Dendritic cell treated with granulocyte-macrophage colony-stimulating factor and Interleukin-4, amounts not matched to agents 40 ng/mL and 50 ng/mL, for 4 days (primary cell): ENCODE measurements at regions not wholly inside any gene's neighbourhood (a gene's known extent, or its start where the extent isn't known, plus 50 kb on each side); places are given as distances from the start of the nearest gene placed in this dataset.

Source experiments
- H3K27ac Mint-ChIP-seq: one replicate; pipeline ENCODE4 v1.8.0; 2022; ENCODE audit warnings: mild to moderate bottlenecking, mixed read lengths
- H3K27me3 Mint-ChIP-seq: one replicate; pipeline ENCODE4 v1.8.0; 2022; ENCODE audit warnings: mild to moderate bottlenecking, mixed read lengths
- H3K36me3 Mint-ChIP-seq: one replicate; pipeline ENCODE4 v1.8.0; 2022; ENCODE audit warnings: low read depth, mixed read lengths
- H3K4me1 Mint-ChIP-seq: one replicate; pipeline ENCODE4 v1.8.0; 2022; ENCODE audit warnings: low read depth, mixed read lengths
- H3K4me3 Mint-ChIP-seq: one replicate; pipeline ENCODE4 v1.8.0; 2022; ENCODE audit warnings: mild to moderate bottlenecking, moderate library complexity, mixed read lengths
- H3K9me3 Mint-ChIP-seq: one replicate; pipeline ENCODE4 v1.8.0; 2022; ENCODE audit warnings: mixed read lengths
- intact Hi-C: fragments of 100-400 bp; cut with micrococcal nuclease; formaldehyde crosslinking; loops from one replicate; pipeline ENCODE4 v1.15.0; 2022

DNA sequence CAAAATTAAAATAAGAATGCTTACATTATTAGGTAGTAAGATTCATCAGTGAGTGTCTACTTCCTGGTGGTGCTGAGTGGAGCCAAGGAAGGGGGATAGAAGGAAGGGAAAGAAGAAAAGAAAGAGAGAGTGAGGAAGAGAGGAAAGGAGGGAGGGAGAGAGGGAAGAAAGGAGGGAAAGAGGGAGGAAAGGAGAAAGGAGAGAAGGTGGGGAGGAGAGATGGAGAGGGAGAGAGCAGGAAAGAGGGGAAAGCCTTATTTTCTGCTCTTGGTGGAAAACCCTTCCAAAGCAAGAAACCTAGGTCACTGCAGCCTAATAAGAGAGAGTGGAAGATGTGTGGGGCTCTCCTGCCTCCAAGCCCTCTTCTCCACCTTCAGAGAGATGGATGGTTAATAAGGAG, 90.2 kb upstream of the EEF1E1 start:
- Mint-ChIP-seq H3K27me3 (no peaks in the 10 kb centered on the region), H3K4me3 (no peak overlapping the region), H3K4me1 (no peaks in the 10 kb centered on the region), H3K9me3 (no peaks in the 10 kb centered on the region), H3K27ac (no peak overlapping the region), H3K36me3 (no peaks in the 10 kb centered on the region)
- intact Hi-C loops: no loop called here

DNA sequence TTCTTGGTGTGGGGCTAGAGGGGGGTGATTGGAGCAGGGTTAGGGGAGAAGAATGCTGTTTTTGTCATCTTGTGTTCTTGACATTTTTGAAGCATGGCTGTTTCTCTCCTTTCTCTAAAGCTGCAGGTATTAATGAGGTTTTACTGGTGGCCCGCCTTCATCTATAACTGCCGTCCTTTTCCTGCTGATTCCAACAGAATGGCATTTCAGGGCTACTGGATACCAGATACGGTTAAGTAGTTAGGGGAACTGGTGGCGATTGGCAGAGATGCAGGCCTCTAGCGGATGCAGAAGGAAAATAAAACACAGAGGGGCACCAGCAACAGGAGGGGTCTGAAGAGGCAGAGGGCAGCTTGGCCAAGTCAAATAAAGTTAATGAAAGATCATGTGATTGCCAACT, 89.7 kb upstream of the EEF1E1 start:
- Mint-ChIP-seq H3K9me3 (no peaks in the 10 kb centered on the region), H3K27ac (no peak overlapping the region), H3K36me3 (no peaks in the 10 kb centered on the region), H3K4me3 (no peak overlapping the region), H3K27me3 (no peaks in the 10 kb centered on the region), H3K4me1 (no peaks in the 10 kb centered on the region)
- intact Hi-C loops: no loop called here

DNA sequence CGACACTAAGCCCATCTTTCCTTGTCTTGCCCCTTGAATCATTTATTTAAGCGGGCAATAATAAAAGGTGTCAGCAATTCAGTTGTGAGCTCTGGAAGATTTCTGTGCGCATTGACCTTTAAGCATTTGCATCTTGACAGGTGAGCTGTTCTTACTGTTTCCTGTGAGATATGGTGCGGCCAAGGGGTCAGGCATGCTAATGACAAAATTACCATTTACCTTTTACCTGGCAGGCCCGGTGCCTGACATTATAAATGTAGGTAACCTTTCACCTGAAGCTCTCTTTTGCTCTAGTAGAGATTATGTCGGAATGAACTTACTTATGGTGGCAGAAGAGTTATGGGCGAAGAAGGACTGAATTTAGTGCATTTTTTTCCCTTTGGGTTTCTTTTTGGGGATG, 89.3 kb upstream of the EEF1E1 start:
- Mint-ChIP-seq H3K27ac (no peak overlapping the region), H3K9me3 (no peaks in the 10 kb centered on the region), H3K4me1 (no peaks in the 10 kb centered on the region), H3K27me3 (no peaks in the 10 kb centered on the region), H3K4me3 (no peak overlapping the region), H3K36me3 (no peaks in the 10 kb centered on the region)
- intact Hi-C loops: no loop called here

DNA sequence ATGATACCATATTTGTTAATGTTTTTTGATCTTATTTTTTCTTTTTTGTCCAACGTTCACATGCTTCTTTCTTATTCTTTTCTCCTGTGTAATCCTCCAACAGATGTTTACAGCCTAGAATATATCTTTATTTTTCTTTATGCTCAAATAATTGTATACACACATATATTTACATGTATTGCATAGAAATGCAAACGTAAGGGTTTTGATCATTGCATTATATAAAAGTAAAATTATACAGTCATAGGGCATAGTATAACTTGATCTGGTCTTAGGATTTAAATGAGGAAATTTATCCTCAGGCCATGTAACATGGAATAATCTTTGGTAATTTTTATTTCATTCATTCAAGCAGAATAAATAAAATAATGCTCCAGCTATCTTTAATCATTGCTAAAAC, 84.9 kb upstream of the EEF1E1 start:
- H3K36me3 Mint-ChIP-seq: no peaks in the 10 kb centered on the region
- intact Hi-C loops: no loop called here
- H3K27ac Mint-ChIP-seq: no peak overlapping the region
- H3K4me3 Mint-ChIP-seq: no peak overlapping the region
- peaks cover 2% of the 10 kb centered on the region for H3K4me1 Mint-ChIP-seq
- no peaks in the 10 kb centered on the region for H3K9me3 Mint-ChIP-seq
- H3K27me3 Mint-ChIP-seq: no peaks in the 10 kb centered on the region

- H3K9me3 Mint-ChIP-seq: no peaks in the 10 kb centered on the region
- no peak overlapping the region for H3K27ac Mint-ChIP-seq
- no peaks in the 10 kb centered on the region for H3K36me3 Mint-ChIP-seq
- H3K27me3 Mint-ChIP-seq: no peaks in the 10 kb centered on the region
- intact Hi-C loops: no loop called here
- peaks cover 14% of the 10 kb centered on the region for H3K4me1 Mint-ChIP-seq
- H3K4me3 Mint-ChIP-seq: no peak overlapping the region
These were observed 80.7 kb upstream of the EEF1E1 start for GRCh38 chr6:8182902-8183665.

DNA sequence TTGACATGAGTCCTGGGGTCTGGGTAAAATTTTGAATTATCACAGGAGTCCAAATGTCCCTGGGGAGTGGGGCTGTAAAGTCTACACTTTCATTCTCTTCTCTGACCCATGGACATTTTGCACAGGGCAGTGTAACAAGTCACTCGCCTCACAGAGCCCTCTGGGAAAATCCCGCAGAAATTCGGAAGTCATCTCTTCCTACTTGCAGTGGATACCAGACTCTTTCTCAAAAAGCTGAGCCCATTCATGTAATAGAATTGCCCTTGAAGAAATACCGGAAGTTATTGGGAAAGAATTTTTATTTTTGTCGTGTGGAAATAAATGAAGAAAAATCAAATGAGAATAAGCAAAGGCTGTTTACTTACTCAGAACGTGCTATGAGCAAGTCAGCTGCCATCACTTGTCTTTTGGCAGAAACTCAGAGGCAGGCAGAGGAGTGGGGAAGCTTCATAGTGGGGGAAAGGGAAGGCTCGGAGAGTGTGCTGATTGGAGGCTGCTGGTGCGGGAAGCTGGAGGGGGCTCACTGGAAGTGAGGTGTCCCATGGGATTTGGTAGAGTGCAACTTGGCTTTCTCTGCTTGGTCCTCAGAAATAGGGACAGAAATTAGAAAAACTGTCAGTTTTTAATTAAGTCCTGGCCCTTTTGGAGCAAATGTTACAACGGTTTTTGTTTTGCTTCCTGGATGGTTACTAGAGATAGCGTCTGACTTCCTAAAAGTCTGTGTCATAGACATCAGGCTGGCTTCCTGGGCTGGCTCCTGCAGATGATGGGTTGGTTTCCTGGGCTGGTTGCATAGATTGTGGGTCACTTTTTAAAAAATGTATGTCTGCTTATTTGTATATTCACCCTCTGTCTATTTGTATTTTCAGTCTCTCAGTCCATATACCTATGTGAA, 79.8 kb upstream of the EEF1E1 start:
- intact Hi-C loops: no loop called here
- Mint-ChIP-seq H3K27ac (no peak overlapping the region), H3K36me3 (no peaks in the 10 kb centered on the region), H3K27me3 (no peaks in the 10 kb centered on the region), H3K9me3 (no peaks in the 10 kb centered on the region), H3K4me1 (peaks cover 14% of the 10 kb centered on the region), H3K4me3 (no peak overlapping the region)

DNA sequence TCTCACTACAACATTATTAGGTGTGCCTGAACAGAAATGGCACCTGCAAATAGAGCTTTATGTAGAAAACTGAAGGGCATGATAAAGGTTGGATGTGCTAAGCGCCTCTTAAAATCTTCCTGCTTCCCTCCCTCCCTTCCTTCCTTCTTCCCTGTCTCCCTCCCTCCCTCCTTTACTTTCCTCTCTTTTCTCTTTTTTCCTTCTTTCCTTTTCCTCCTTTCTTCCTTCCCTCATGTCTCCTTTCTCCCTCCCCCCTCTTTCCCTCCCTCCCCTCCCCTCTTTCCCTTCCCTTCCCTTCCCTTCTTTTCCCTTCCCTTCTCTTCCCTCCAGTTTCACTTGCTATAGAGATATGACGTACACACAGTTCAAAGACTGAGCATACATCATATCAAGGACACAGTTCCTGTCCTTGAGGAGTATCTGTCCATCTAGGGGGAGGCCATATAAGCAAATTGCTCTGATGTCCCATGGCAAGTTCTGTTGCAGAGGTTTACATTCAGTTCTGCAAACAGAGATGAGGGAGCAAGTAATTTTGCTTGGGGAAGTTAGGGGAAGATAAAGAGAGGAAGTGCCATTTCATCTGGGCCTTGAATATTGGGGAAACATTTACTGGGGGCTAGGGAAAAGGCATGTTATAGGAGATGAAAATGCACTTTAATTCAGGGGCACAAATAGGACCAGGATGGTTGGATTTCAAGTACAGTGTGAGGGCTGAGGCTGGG, 79.0 kb upstream of the EEF1E1 start:
- H3K27me3 Mint-ChIP-seq: peaks cover 2% of the 10 kb centered on the region
- H3K4me3 Mint-ChIP-seq: no peak overlapping the region
- H3K4me1 Mint-ChIP-seq: peaks cover 14% of the 10 kb centered on the region
- no peak overlapping the region for H3K27ac Mint-ChIP-seq
- no peaks in the 10 kb centered on the region for H3K9me3 Mint-ChIP-seq
- intact Hi-C loops: no loop called here
- no peaks in the 10 kb centered on the region for H3K36me3 Mint-ChIP-seq

- H3K27me3 Mint-ChIP-seq: peaks cover 3% of the 10 kb centered on the region
- no peak overlapping the region for H3K4me3 Mint-ChIP-seq
- H3K9me3 Mint-ChIP-seq: no peaks in the 10 kb centered on the region
- peaks cover 14% of the 10 kb centered on the region for H3K4me1 Mint-ChIP-seq
- intact Hi-C loops: no loop called here
- no peaks in the 10 kb centered on the region for H3K36me3 Mint-ChIP-seq
- no peak overlapping the region for H3K27ac Mint-ChIP-seq
These were observed 78.2 kb upstream of the EEF1E1 start for GRCh38 chr6:8180327-8181159.

DNA sequence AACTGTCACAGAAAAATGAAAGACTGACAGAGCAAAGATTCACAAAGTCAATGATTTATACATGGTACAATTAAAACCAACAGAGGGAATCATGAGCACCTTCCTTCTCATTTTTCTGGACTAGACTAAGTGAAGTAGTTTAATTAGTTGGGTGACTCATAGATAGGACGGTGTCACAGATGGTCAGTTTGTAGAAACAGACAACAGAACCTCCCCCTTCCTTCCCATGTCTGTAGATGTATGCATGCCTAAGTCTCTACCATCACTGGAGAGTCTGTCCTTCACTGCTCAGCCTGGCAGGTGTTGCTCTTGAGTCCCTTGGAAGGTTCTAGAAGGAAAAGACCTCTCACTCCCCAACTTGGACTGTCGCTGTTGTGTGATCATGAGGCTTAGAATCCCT, 75.4 kb upstream of the EEF1E1 start:
- Mint-ChIP-seq H3K4me3 (no peak overlapping the region), H3K4me1 (peaks cover 14% of the 10 kb centered on the region)
- intact Hi-C loops: no loop called here

DNA sequence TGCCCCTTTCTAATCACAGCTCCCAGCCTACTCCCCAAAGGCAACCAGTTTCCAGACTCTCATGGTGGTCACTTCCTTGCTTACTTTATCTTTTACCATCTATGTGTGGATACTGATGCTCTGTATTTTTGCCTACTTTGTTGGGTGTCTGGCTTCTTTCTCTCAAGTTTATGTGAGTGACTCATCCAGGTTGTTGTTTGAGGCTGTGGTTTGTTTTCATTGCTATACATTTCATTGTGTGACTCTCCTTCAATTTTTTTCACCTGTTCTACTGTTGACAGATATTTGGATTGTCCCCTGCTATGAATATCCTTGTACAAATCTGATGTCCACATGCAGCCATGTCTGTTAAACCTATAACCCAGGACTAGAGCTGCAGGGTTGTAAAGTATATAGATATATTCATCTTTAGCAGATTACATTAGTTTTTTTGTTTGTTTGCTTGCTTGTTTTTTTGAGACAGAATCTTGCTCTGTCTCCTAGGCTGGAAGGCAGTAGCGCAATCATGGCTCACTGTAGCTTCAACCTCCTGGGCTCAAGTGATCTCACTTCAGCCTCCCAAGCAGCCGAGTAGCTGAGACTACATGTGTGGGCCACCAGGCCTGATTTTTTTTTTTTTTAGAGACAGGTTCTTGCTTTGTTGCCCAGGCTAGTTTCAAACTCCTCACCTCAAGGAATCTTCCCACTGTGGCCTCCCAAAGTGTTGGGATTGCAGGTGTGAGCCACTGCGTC, 72.9 kb upstream of the EEF1E1 start:
- Mint-ChIP-seq H3K4me3 (no peak overlapping the region), H3K36me3 (no peaks in the 10 kb centered on the region), H3K4me1 (no peaks in the 10 kb centered on the region), H3K27ac (no peak overlapping the region), H3K9me3 (no peaks in the 10 kb centered on the region), H3K27me3 (peaks cover 3% of the 10 kb centered on the region)
- intact Hi-C loops: no loop called here

More for the DNA sequence above, 75.4 kb upstream of the EEF1E1 start:
- Mint-ChIP-seq H3K27me3 (peaks cover 3% of the 10 kb centered on the region), H3K36me3 (no peaks in the 10 kb centered on the region), H3K27ac (no peak overlapping the region), H3K9me3 (no peaks in the 10 kb centered on the region)

GRCh38 chr6:8174571-8174970, 72.2 kb upstream of the EEF1E1 start:
- Mint-ChIP-seq H3K4me1 (no peaks in the 10 kb centered on the region), H3K27me3 (peaks cover 3% of the 10 kb centered on the region)
- intact Hi-C loops: no loop called here

GRCh38 chr6:8172530-8172929, 70.2 kb upstream of the EEF1E1 start:
- no peak overlapping the region for H3K4me3 Mint-ChIP-seq
- no peaks in the 10 kb centered on the region for H3K36me3 Mint-ChIP-seq
- no peak overlapping the region for H3K27ac Mint-ChIP-seq
- intact Hi-C loops: no loop called here
- H3K4me1 Mint-ChIP-seq: no peaks in the 10 kb centered on the region
- H3K27me3 Mint-ChIP-seq: peaks cover 3% of the 10 kb centered on the region
- no peaks in the 10 kb centered on the region for H3K9me3 Mint-ChIP-seq

More at GRCh38 chr6:8174571-8174970, 72.2 kb upstream of the EEF1E1 start:
- no peak overlapping the region for H3K4me3 Mint-ChIP-seq
- no peaks in the 10 kb centered on the region for H3K9me3 Mint-ChIP-seq
- no peaks in the 10 kb centered on the region for H3K36me3 Mint-ChIP-seq
- H3K27ac Mint-ChIP-seq: no peak overlapping the region

DNA sequence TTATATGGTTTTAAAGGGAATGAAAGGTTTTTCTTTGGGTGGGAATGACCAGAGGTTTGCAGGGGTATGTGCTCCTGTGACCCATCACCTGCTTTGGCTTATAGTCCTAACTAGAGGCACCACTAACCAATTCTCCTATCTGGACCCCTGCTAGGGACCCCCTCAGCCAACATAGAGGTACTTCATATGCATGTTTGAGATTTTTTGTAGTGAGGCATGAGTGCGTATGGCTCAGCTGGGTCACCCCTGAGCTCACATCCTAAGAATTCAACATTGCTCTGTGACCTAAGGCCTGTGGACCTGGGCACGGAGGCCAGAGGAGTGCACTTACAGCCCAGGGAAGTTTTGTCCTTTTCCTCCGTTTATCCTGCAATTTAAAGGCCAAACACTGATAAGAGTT, 68.4 kb upstream of the EEF1E1 start:
- intact Hi-C loops: no loop called here
- Mint-ChIP-seq H3K4me1 (no peaks in the 10 kb centered on the region), H3K4me3 (no peak overlapping the region), H3K27me3 (no peaks in the 10 kb centered on the region), H3K27ac (no peak overlapping the region), H3K9me3 (no peaks in the 10 kb centered on the region), H3K36me3 (no peaks in the 10 kb centered on the region)
